Endodermal cell (in vitro differentiated cells): ENCODE measurements at regions not wholly inside any gene's neighbourhood (a gene's known extent, or its start where the extent isn't known, plus 50 kb on each side); places are given as distances from the start of the nearest gene placed in this dataset.

ENCODE experiments used
- DNase-seq: peaks from one replicate; pipeline ENCODE4 v3.0.0-alpha.2; 2017
- H3K27ac ChIP-seq: 2 replicates; pipeline ENCODE4 v1.5.1; 2013; ENCODE audit warnings: mild to moderate bottlenecking, low read depth, low read length, moderate library complexity
- H3K27me3 ChIP-seq: 2 replicates; pipeline ENCODE4 v1.6.1; 2013; ENCODE audit warnings: mild to moderate bottlenecking, low read length, moderate library complexity; ENCODE audit not compliant: insufficient read depth, control insufficient read depth, poor library complexity, severe bottlenecking
- H3K36me3 ChIP-seq: 2 replicates; pipeline ENCODE4 v1.7.0; 2013; ENCODE audit warnings: mild to moderate bottlenecking, low read length, moderate library complexity; ENCODE audit not compliant: control insufficient read depth, insufficient read depth
- H3K4me1 ChIP-seq: one replicate; pipeline ENCODE4 v1.7.0; 2013; ENCODE audit warnings: low read length; ENCODE audit not compliant: control insufficient read depth, insufficient read depth
- H3K4me3 ChIP-seq: 2 replicates; pipeline ENCODE4 v1.5.1; 2013; ENCODE audit warnings: mild to moderate bottlenecking, low read length, moderate library complexity
- H3K9ac ChIP-seq: 2 replicates; pipeline ENCODE4 v1.6.1; 2013; ENCODE audit warnings: mild to moderate bottlenecking, low read length, moderate library complexity; ENCODE audit not compliant: poor library complexity, severe bottlenecking; ENCODE audit errors: extremely low read depth
- H3K9me3 ChIP-seq: 2 replicates; pipeline ENCODE4 v1.6.1; 2013; ENCODE audit warnings: mild to moderate bottlenecking, low read length, moderate library complexity; ENCODE audit not compliant: control insufficient read depth
- H3K27ac Mint-ChIP-seq: 2 replicates; pipeline ENCODE4 v1.8.0; 2020; ENCODE audit warnings: mixed read lengths
- H3K27me3 Mint-ChIP-seq: 2 replicates; pipeline ENCODE4 v1.8.0; 2021; ENCODE audit warnings: mild to moderate bottlenecking, mixed read lengths; ENCODE audit not compliant: insufficient read depth
- H3K36me3 Mint-ChIP-seq: 2 replicates; pipeline ENCODE4 v1.8.0; 2020; ENCODE audit warnings: low read depth, mixed read lengths
- H3K4me1 Mint-ChIP-seq: 2 replicates; pipeline ENCODE4 v1.8.0; 2020; ENCODE audit warnings: mixed read lengths
- H3K4me3 Mint-ChIP-seq: 2 replicates; pipeline ENCODE4 v1.8.0; 2020; ENCODE audit warnings: mild to moderate bottlenecking, moderate library complexity, mixed read lengths
- H3K9me3 Mint-ChIP-seq: 2 replicates; pipeline ENCODE4 v1.8.0; 2020; ENCODE audit warnings: mild to moderate bottlenecking, mixed read lengths
- CTCF ChIP-seq: fragments of 200-600 bp; sonication (generic); conservative IDR thresholded peaks from 2 replicates; pipeline ENCODE4 v1.5.0; 2021; ENCODE audit warnings: antibody characterized with exemption, mild to moderate bottlenecking
- WGBS, 2 experiments: methylation state at CpG; one replicate each; pipeline versions ENCODE4 v1.1.5 to v1.1.7; 2013; ENCODE audit warnings: missing lambda C conversion rate in 2 of 2, mixed read lengths in 1 of 2; ENCODE audit not compliant: insufficient coverage in 1 of 2, insufficient read length in 1 of 2; 5-methylcytosine and 5-hydroxymethylcytosine counted together

DNA sequence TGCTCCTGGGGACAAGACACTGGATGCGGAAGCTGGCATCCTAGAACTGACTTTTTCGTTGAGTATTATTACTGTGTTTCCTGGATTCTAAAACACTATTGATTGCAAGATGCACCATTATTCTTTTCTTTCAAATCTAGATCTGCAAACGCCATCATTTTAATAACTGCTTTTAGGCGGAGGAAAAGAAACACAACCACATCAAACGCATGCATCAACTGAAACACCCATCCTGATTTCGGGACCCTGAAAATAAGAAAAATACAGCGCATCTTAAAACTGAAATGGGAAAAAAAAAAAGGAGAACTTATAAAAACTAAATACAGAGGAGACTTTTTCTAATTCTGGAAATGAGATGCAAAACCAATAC is 103.7 kb upstream of the MAX start:
- Histone ChIP-seq H3K36me3 (no peaks in the 10 kb centered on the region), H3K4me3 (no peak overlapping the region), H3K9me3 (no peaks in the 10 kb centered on the region), H3K27ac (no peak overlapping the region), H3K4me1 (peaks cover 3% of the 10 kb centered on the region), H3K27me3 (no peaks in the 10 kb centered on the region), H3K9ac (no peak overlapping the region)
- peaks cover 23% of the 10 kb centered on the region for H3K4me1 Mint-ChIP-seq
- no peaks in the 10 kb centered on the region for H3K36me3 Mint-ChIP-seq
- TF ChIP-seq CTCF: no peak
- H3K9me3 Mint-ChIP-seq: peaks cover 12% of the 10 kb centered on the region
- no peak overlapping the region for H3K27ac Mint-ChIP-seq
- 87 to 94% methylated on average over 2 to 5 of the region's 7 CpGs for WGBS, 2 experiments
- peaks cover 9% of the 10 kb centered on the region for H3K27me3 Mint-ChIP-seq
- H3K4me3 Mint-ChIP-seq: no peak overlapping the region
- DNase-seq: no peak

DNA sequence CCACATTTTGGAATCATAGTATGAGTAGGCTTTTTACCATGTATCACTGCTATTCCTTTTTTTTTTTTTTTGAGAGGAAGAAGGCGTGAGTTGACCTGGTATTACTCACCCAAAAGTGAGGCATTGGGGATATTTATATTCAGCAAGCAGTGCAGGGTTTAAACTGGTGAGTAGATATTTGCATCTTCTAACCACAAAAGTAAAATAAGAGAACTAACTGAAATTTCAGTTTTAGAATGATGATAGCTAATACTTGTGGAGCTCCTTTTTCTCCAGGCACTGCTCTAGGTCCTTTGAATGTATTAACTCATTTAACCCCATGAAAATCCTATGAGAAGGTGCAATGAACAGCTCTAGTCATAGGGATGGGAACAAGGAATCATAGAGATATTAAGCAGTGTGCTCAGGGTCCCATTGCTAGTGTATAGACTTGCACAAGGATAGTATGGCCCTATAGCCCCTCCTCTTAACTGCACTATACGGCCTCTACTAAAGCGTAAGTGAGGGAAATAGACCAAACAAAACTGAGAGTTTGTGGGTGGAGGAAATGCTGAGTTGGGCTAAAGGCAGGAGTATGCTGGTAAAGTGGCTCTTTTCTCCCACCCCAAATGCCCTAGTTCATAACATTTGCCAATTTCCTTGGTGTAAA is 104.3 kb upstream of the MAX start:
- H3K27ac Mint-ChIP-seq: no peak overlapping the region
- 90 to 100% methylated on average over 2 to 3 of the region's 3 CpGs for WGBS, 2 experiments
- no peak overlapping the region for H3K4me3 Mint-ChIP-seq
- no peak for DNase-seq
- peaks cover 12% of the 10 kb centered on the region for H3K9me3 Mint-ChIP-seq
- no peak for TF ChIP-seq CTCF
- no peaks in the 10 kb centered on the region for H3K27me3 ChIP-seq
- no peaks in the 10 kb centered on the region for H3K36me3 ChIP-seq
- no peak overlapping the region for H3K27ac ChIP-seq
- no peak overlapping the region for H3K4me3 ChIP-seq
- H3K9me3 ChIP-seq: no peaks in the 10 kb centered on the region
- no peak overlapping the region for H3K9ac ChIP-seq
- peaks cover 22% of the 10 kb centered on the region for H3K4me1 Mint-ChIP-seq
- no peaks in the 10 kb centered on the region for H3K36me3 Mint-ChIP-seq
- peaks cover 3% of the 10 kb centered on the region for H3K4me1 ChIP-seq
- peaks cover 9% of the 10 kb centered on the region for H3K27me3 Mint-ChIP-seq

DNA sequence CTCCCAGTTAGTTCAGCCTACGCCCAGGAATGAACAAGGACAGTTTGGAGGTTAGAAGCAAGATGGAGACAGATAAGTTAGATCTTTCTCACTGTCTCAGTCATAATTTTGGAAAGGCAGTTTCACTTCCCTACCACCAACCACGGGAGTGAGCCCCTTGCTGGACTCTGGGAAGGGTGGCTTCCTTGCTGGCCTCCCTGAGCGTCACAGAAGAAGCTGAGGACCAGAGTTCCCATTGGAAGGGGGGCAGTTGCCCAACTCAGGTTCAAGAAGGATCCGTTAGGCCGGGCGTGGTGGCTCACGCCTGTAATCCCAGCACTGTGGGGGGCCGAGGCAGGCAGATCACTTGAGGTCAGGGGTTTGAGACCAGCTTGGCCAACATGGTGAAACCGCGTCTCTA is 106.2 kb upstream of the MAX start:
- no peaks in the 10 kb centered on the region for H3K9me3 ChIP-seq
- Mint-ChIP-seq H3K4me3 (no peak overlapping the region), H3K9me3 (peaks cover 4% of the 10 kb centered on the region)

More for the DNA sequence above, 106.2 kb upstream of the MAX start:
- Histone ChIP-seq H3K27me3 (no peaks in the 10 kb centered on the region), H3K9ac (no peak overlapping the region), H3K4me3 (no peak overlapping the region), H3K4me1 (peaks cover 6% of the 10 kb centered on the region), H3K36me3 (no peaks in the 10 kb centered on the region), H3K27ac (no peak overlapping the region)
- WGBS, 2 experiments: 82 to 89% methylated on average over 8 to 10 of the region's 10 CpGs
- H3K36me3 Mint-ChIP-seq: no peaks in the 10 kb centered on the region
- H3K27ac Mint-ChIP-seq: no peak overlapping the region
- DNase-seq: no peak
- no peak for TF ChIP-seq CTCF
- H3K4me1 Mint-ChIP-seq: peaks cover 32% of the 10 kb centered on the region
- H3K27me3 Mint-ChIP-seq: peaks cover 6% of the 10 kb centered on the region
